NB4 (cell line): ENCODE measurements at regions not wholly inside any gene's neighbourhood (a gene's known extent, or its start where the extent isn't known, plus 50 kb on each side); places are given as distances from the start of the nearest gene placed in this dataset.
"Not testable (repeated sequence)": the region's sequence is repeated elsewhere in the genome, so short reads cannot be mapped to it uniquely, and the experiment has no call there.

Experiments
- DNase-seq: peaks from one replicate; pipeline ENCODE4 v3.0.0; 2010; ENCODE audit warnings: low read depth
- H3K4me3 ChIP-seq: one replicate; pipeline ENCODE4 v1.5.1; 2011; ENCODE audit warnings: mild to moderate bottlenecking, low read depth, low read length, moderate library complexity
- MYC ChIP-seq: IDR thresholded peaks from 2 replicates; pipeline ENCODE4 v1.6.1; 2011; ENCODE audit warnings: low read depth, low read length
- POLR2A ChIP-seq: IDR thresholded peaks from 2 replicates; pipeline ENCODE4 v1.6.1; 2011; ENCODE audit warnings: mild to moderate bottlenecking; ENCODE audit not compliant: insufficient read length; ENCODE audit errors: extremely low read depth
- TF ChIP-seq, protein P1 (sequence below): IDR thresholded peaks from one replicate; pipeline ENCODE4 v1.5.1; 2012; ENCODE audit warnings: low read depth, low read length
- TF ChIP-seq, protein P2 (sequence below): IDR thresholded peaks from 2 replicates; pipeline ENCODE4 v1.6.1; 2011; ENCODE audit warnings: low read depth, low read length

DNA sequence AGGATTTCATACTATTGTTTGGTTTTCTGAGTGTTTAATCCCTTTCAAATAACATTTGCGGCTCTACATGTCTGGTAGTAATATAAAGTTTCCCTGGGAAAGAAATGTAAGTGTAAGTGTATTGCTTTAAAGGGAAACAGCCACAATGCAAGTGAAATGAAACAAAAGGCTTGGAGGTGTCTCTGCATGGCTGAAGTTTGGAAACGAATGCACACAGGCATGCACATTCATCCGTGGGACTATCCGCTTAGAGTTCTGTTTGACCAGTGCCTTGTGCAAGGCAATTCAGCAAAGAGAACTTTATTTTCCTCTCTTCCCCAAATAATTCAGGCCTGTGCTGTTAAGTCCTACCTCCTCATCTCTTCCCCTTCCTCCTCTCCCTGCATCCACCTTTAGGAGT, 56.1 kb upstream of the MRTFB start:
- TF ChIP-seq, protein P1, sequence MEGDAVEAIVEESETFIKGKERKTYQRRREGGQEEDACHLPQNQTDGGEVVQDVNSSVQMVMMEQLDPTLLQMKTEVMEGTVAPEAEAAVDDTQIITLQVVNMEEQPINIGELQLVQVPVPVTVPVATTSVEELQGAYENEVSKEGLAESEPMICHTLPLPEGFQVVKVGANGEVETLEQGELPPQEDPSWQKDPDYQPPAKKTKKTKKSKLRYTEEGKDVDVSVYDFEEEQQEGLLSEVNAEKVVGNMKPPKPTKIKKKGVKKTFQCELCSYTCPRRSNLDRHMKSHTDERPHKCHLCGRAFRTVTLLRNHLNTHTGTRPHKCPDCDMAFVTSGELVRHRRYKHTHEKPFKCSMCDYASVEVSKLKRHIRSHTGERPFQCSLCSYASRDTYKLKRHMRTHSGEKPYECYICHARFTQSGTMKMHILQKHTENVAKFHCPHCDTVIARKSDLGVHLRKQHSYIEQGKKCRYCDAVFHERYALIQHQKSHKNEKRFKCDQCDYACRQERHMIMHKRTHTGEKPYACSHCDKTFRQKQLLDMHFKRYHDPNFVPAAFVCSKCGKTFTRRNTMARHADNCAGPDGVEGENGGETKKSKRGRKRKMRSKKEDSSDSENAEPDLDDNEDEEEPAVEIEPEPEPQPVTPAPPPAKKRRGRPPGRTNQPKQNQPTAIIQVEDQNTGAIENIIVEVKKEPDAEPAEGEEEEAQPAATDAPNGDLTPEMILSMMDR = no peak
- TF ChIP-seq, protein P2, sequence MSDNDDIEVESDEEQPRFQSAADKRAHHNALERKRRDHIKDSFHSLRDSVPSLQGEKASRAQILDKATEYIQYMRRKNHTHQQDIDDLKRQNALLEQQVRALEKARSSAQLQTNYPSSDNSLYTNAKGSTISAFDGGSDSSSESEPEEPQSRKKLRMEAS = no peak
- TF ChIP-seq POLR2A (no peak), MYC (no peak)

DNA sequence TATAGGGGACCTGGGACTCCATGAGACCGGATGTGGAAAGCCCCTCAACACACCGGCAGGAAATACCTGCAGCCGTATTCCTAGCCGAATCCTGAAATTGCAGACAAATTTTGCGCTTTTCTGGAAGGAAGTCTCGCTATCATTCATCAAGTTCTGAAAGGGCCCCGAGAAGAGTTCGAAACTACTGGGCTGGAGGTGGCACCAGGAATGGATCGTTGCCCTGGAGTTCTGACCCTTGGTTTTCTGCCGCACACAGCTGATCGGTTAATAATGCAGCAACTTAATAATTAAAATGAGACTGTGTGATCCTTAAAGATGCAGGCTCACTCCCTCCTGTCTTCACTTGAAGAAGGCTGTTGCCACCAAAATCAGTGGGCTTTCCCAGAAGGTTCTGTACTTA, 55.7 kb upstream of the MRTFB start:
- TF ChIP-seq MYC (no peak), POLR2A (no peak)
- TF ChIP-seq, protein P2 = no peak
- TF ChIP-seq, protein P1 = no peak
- no peak for DNase-seq

More for the DNA sequence above, 56.1 kb upstream of the MRTFB start:
- H3K4me3 ChIP-seq = no peak overlapping the region
- DNase-seq = no peak

DNA sequence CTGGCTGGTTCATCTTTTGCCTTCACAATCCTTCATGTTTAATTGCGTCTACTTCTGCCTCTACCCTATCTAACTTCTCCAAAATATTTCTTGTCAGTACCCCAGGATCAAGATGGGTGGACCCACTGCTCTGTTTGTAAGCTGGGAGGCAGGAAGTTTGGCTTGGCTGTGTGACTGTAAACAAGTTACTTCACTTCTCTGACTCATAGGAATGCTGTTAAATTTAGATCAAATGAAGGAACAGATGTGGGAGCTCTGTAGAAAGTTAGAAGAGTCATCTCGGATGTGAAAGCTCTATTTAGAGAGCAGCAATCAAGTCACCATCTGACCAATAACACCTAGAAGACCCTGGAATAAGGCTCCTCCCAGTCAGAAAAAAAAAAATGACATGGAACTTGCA, 55.2 kb upstream of the MRTFB start:
- DNase-seq = peak; percentile 20
- no peak overlapping the region for H3K4me3 ChIP-seq
- TF ChIP-seq POLR2A (no peak), MYC (no peak)
- TF ChIP-seq, protein P1 = no peak
- TF ChIP-seq, protein P2 = no peak

More for the DNA sequence above, 55.7 kb upstream of the MRTFB start:
- no peak overlapping the region for H3K4me3 ChIP-seq

DNA sequence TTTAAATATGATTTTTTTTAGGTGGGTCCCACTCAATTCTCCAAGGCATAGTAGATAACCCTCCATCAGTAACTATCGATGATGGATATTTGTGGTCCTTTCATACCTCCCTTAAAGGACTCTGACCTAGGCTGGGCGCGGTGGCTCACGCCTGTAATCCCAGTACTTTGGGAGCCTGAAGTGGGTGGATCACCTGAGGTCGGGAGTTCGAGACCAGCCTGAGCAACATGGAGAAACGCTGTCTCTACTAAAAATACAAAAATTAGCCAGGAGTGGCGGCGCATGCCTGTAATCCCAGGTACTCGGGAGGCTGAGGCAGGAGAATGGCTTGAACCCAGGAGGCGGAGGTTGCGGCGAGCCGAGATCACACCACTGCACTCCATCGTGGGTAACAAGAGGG, 54.8 kb upstream of the MRTFB start:
- H3K4me3 ChIP-seq, DNase-seq: not testable (repeated sequence)

DNA sequence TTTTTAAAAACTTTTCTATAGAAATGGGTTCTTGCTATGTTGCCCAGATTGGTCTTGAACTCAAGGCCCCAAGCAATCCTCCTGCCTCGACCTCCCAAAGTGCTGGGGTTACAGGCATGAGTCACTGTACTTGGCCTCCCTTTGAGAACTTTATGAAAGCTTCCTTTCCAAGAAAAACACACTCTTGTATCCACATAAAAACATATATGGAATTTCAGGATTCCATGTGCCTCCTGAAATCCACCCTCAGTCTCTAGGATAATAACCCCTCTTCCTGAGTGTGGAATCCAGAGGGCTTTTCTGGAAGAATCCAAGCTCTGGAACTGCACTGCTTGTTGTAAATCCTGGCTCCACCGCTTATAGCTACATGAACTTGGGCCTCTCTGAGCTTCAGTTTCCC, 53.2 kb upstream of the MRTFB start:
- H3K4me3 ChIP-seq = no peak overlapping the region
- no peak for DNase-seq
- TF ChIP-seq, protein P2 = no peak
- TF ChIP-seq, protein P1 = no peak
- TF ChIP-seq POLR2A (no peak), MYC (no peak)

DNA sequence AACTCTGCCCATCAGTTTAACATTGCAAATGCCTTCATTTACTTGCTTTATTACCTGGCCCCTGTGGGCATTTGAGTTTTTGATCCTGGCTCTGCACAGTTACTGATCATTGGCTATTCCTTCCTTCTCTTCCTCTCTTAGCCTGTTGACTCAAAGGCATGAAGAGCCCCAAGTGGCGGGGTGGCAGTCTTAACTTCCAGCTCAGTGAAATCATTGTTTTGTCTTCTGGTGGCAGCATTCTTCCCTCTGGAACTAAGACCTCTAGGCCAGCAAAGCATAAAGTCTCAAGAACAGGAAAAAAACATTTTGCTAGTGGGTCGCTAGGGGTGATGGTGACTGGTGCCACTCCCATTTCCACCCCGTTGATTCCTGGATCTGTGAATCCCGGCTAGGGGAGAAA, 52.3 kb upstream of the MRTFB start:
- no peak overlapping the region for H3K4me3 ChIP-seq
- DNase-seq = no peak
- no peak for TF ChIP-seq POLR2A
- TF ChIP-seq, protein P1 = no peak
- no peak for TF ChIP-seq MYC
- TF ChIP-seq, protein P2 = no peak
